GM21360 (cell line): ENCODE measurements at regions not wholly inside any gene's neighbourhood (a gene's known extent, or its start where the extent isn't known, plus 50 kb on each side); places are given as distances from the start of the nearest gene placed in this dataset.

Experiments used
- ATAC-seq: cut with Tn5 transposase; IDR thresholded peaks from one replicate; pipeline ENCODE4 v1.9.1; 2021; ENCODE audit warnings: mild to moderate bottlenecking, moderate library complexity; ENCODE audit not compliant: unreplicated experiment

DNA sequence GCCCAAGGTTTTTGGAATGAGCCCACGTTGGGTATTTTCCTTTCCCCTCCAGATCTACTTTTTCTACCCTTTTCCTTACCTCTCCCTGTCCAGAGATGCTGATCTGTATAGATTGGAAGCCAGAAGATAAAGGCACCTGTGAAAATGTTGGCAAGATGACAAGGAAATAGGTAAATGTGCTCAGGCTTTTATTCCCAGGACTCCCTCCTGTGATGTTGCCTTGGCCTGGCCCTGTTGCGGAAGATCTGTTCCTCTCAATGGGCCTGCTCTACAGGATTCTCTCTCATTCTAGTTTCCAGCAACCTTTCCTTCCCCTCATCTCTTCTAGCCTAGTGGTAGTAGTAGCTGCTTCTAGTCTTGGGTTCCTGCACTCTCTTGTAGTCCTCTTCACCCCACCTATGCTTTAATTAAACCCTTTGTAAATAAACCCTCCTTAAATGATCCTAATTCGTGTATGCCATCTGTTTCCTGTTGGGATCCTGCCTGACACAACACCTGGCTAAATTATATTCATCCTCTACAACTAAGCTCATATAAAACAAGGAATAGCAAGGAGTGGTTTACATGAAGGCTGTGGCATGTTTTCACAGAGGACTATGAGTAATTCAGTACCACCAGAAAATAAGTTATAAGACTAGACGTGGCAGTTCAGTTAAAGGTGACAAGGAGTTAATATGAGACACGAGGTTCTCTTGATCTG is 95.7 kb upstream of the MAOA start:
- ATAC-seq: no peak

DNA sequence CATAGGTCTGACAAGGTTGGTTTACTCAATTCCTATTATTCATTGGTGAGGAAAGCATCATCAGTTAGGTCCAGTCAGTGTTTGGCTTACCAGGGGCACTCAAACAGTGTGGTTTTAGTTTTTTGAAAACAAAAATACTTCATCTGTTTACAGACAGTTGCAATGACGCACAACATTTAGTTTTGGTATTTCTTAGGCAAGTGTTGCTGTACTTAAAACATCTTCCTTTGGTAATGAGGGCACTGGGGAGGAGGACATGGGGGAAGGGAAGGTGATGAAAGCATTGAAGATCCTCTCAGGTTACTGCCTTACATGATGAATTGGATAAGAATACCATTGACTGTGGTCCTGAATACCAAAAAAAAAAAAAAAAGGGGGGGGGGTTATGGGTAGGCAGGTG is 93.7 kb upstream of the MAOA start:
- no peak for ATAC-seq

GRCh38 chrX:43564953-43565352 is 91.1 kb upstream of the MAOA start:
- no peak for ATAC-seq

DNA sequence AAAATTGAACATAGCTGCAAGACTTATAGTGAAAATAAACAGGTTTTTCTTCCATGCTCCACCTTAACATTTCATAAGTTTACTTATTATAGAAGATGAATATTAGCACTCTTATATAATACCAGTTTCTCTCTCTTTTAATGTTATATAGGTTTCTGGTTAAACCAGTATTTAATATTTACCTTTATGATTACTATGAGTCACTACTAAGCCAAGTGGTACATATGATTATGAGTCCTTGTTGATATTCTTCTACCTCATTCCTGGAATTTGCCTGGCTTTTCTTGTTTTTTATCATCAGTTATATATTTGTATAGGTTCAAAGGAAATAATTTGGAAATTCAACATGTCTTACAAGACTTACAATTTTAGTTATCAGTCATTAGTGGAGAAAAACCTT is 89.9 kb upstream of the MAOA start:
- ATAC-seq: no peak

DNA sequence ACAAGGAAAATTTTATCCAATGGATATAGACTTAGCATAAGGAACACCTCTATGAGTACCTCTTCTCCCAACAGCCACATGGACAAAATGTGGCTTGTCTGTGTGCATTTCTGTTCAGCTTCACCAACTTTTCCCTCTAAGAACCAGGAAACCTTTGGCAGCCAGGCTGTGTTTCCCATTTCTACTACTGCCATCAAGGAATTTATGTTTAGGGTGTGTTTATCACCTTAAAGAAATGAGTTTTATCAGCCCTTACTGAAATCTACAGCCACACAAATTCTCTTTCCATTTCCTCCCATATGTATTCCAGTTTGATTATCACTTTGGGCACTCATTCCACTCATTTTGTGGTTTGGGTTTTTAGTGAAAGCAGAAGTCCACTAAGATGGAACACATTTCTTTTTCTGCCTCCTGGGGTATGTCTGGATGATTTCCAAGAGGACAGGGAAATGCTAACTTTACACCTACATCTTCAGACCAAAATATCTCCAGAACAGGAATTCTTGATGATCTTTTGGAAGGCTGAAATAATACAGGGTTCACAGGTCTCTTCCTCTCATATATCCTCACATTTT is 82.6 kb upstream of the MAOA start:
- no peak for ATAC-seq

GRCh38 chrX:43580621-43581020 is 75.5 kb upstream of the MAOA start:
- no peak for ATAC-seq

DNA sequence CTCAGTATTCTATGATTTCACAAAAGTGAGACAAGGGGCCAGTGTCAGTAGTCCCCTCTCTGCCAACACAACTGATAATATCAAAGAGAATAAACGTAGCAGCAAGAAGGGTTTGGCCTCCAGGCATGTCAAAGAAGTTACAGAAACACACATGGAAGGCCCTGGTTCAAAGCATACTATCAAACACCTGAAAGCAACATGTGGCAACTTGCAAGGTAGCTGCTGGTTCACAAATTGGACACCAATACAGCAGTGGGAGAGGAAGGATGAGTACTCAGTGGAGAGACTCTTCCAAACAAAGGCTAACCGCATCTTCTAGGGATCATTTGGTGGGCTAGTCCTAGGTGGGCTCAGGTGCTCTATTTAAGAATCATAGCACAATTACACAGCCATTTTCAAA is 74.9 kb upstream of the MAOA start:
- no peak for ATAC-seq

DNA sequence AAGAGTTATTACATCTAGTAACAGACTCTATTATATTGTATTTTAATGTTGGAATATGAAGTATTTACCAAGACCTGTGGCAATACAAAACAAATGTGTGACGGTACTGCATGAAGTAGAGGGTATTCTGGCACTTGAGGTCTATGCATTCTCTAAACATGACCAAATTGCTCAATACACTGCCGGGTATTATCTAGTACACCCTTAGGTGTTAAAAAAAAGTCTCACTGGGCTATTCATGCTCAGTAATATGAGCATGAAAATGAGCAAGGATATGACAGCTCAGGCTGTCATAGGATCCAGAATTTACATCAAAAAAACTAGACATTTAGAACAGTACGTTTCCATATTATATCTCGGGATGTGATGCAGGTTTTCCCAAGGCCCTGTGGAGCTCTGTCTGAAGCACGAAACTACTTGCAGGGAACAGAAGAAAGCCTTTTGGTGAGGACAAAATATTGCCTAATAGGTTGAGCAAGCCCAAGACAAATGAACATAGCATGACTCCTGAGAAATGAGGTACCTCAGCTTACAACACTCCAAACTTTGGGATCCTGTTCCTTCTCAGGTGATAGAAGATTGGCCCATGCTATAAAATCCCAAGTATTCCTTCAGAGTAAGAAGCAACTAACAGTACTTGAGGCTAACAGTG is 74.1 kb upstream of the MAOA start:
- ATAC-seq: no peak

GRCh38 chrX:43582540-43582913 is 73.6 kb upstream of the MAOA start:
- no peak for ATAC-seq

DNA sequence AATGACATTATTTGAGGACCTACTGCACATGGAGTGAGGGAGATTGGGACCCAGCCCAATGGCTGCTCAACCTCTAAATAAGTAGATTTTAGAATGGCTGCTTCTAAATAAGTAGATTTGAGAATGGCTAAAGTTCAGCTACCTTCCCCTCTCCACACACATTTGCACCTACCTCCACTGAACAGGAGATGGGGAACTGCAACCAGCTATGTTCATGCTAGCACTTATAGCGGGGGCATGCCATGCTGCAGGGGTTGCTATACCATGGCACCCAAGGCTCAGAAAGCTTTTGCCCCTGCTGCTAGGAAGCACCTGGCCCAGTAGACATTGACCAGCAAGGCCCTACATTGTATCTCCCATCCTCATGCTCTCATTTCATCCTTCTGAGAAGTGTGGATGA is 70.2 kb upstream of the MAOA start:
- no peak for ATAC-seq

- ATAC-seq: no peak
Measured at GRCh38 chrX:43586830-43587229, 69.3 kb upstream of the MAOA start.

DNA sequence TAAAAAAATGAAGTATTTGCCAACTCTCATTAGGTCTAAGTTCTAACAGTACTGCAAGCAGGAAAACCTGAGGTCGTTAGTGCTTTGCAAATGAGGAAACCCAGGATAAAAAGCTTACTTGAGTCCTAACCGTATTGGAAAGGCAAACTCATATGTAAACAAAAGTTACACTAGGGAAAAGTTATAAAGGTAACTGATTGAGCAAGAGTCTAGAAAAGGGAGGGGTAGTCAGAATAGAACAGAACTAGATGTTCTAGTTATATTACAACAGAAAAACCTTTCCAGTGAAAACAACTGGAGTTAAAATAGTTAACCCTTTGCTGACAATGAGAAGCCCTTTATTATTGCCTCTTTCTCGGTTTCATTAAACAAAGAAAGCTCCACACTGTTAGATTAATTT is 66.4 kb upstream of the MAOA start:
- ATAC-seq: no peak

- no peak for ATAC-seq
Measured at GRCh38 chrX:43590150-43590549, 65.9 kb upstream of the MAOA start.

DNA sequence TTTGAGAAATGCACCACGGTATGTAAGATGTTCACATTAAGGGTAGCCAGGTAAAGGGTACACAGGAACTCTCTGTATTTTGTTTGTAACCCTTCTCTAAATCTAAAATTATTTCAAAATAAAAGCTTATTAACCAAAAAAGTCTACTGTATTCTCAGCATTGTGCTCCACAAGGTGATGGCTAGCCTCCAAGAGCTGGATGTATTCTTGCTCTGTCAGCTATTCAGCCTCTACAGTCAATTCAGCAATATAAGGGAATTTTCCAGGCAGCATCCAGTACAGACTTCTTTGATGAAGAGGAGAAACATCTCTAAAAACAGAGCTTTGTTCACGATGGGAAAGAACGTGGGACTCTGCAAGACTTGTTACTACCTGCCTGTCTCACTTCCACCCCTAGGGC is 63.5 kb upstream of the MAOA start:
- no peak for ATAC-seq

GRCh38 chrX:43595931-43596330 is 60.2 kb upstream of the MAOA start:
- ATAC-seq: no peak

DNA sequence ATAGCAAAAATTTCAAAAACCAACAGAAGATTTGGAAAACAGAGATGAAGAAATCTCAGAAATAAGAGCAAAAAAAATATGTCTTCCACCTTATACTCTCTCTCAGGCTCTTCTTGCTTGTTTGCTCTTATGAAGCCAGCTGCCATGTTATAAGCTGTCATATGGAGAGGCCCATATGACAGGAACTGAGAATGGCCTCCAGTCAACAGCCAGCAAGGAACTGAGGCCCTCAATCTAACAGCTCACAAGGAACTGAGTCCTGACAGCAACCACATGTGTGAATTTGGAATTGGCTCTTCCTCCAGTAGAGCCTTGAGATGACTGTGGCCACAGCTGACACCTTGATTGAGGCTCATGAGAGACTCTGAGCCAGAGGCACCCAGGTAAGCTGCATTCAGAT is 51.3 kb upstream of the MAOA start:
- no peak for ATAC-seq

DNA sequence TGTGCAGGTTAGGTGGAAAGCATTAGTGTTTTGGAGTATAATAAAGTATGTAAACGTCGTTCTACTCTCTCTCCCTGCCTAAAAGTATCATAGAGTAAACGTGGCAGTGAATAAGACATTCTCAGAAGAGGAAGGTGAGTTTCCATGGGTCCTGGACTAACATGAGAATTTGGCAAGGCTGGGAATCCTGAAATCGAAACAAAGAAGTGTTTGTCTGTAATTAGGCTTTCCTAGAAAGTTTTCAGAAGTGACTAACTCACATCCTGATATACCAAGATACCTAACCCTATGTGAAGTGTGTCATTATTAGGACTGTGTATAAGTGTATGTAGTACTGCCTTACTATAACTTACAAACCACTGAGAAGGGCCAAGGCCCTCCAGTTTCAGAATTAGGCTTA is 50.7 kb upstream of the MAOA start:
- ATAC-seq: no peak
